ENCODE measurements at regions not wholly inside any gene's neighbourhood (a gene's known extent, or its start where the extent isn't known, plus 50 kb on each side); places are given as distances from the start of the nearest gene placed in this dataset.

DNA sequence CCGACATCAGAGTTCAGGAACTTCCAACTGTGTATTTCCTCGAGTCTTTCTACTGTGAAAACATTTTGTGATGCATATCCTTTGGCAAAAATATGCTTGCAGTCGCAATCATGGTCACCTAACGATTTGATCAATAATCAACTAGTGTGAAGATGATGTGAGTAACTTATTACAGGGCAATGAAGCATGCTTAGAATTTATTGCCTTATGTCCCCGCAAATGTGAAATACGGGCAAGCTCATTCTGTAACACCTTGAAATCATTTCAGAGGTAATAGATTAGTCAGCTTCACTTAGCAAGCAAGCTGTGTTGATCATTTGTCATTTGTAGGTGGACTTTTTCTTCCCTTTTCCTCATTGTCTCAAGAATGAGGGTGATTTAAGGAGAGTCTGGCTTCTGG lies 67.9 kb upstream of the DOK5 start:
- ChIA-PET CTCF (no interaction called here), POLR2A (no interaction called here)
- Histone ChIP-seq H3K9me3 (no peaks in the 10 kb centered on the region), H3K36me3 (replicated peaks in 1 of 2; ENCODE audit: control insufficient read depth in 1 of 2, insufficient read depth in 2 of 2, low read length in 1 of 2) (no peaks in the 10 kb centered on the region), H3K4me3 (ENCODE audit: low read depth in 2 of 2, low read length in 1 of 2) (no peak overlapping the region), H3K4me2 (no peak overlapping the region), H3K27ac (ENCODE audit: low read depth in 2 of 2, low read length in 1 of 2) (no peak overlapping the region), H3K4me1 (ENCODE audit: control insufficient read depth in 1 of 2, insufficient read depth in 2 of 2, low read depth in 1 of 2, low read length in 1 of 2) (no peaks in the 10 kb centered on the region), H3K9ac (no peak overlapping the region), H3K27me3 (ENCODE audit: insufficient read depth) (peaks cover 19% of the 10 kb centered on the region; the same call in 1 of the 2 replicates), H4K20me1 (ENCODE audit: insufficient read depth) (no peaks in the 10 kb centered on the region), H3K79me2 (ENCODE audit: insufficient read depth) (no peaks in the 10 kb centered on the region), H3K9me2 (no peaks in the 10 kb centered on the region; the same call in 1 of the 2 replicates), H3F3A (replicated peaks; ENCODE audit: insufficient read depth) (no peaks in the 10 kb centered on the region), H2AFZ (ENCODE audit: low read depth) (no peak overlapping the region)
- no peak for DNase-seq
- 8% methylated on average over 6 of the region's 6 CpGs for WGBS (ENCODE audit: low lambda C conversion rate)
- TF ChIP-seq FOXM1 (IDR thresholded peaks at IDR 0.05; ENCODE audit: low read depth) = no peak
- no peak for TF ChIP-seq POLR2AphosphoS5 (IDR thresholded peaks at IDR 0.05; ENCODE audit: low read depth, low read length)
- no peak for TF ChIP-seq JUND (IDR thresholded peaks at IDR 0.05)
- no peak for TF ChIP-seq RXRA (IDR thresholded peaks at IDR 0.05; ENCODE audit: borderline replicate concordance, low read depth)
- no peak for TF ChIP-seq NFIC (IDR thresholded peaks at IDR 0.05; ENCODE audit: borderline replicate concordance)
- no peak for TF ChIP-seq FOXJ3 (CRISPR knock-in tag; IDR thresholded peaks at IDR 0.05)
- TF ChIP-seq, protein P1, sequence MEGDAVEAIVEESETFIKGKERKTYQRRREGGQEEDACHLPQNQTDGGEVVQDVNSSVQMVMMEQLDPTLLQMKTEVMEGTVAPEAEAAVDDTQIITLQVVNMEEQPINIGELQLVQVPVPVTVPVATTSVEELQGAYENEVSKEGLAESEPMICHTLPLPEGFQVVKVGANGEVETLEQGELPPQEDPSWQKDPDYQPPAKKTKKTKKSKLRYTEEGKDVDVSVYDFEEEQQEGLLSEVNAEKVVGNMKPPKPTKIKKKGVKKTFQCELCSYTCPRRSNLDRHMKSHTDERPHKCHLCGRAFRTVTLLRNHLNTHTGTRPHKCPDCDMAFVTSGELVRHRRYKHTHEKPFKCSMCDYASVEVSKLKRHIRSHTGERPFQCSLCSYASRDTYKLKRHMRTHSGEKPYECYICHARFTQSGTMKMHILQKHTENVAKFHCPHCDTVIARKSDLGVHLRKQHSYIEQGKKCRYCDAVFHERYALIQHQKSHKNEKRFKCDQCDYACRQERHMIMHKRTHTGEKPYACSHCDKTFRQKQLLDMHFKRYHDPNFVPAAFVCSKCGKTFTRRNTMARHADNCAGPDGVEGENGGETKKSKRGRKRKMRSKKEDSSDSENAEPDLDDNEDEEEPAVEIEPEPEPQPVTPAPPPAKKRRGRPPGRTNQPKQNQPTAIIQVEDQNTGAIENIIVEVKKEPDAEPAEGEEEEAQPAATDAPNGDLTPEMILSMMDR (IDR thresholded peaks at IDR 0.05) = no peak
- TF ChIP-seq, protein P2, sequence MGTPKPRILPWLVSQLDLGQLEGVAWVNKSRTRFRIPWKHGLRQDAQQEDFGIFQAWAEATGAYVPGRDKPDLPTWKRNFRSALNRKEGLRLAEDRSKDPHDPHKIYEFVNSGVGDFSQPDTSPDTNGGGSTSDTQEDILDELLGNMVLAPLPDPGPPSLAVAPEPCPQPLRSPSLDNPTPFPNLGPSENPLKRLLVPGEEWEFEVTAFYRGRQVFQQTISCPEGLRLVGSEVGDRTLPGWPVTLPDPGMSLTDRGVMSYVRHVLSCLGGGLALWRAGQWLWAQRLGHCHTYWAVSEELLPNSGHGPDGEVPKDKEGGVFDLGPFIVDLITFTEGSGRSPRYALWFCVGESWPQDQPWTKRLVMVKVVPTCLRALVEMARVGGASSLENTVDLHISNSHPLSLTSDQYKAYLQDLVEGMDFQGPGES (IDR thresholded peaks at IDR 0.05; ENCODE audit: low read depth, low read length) = no peak
- no peak for TF ChIP-seq TEAD4 (IDR thresholded peaks at IDR 0.05; ENCODE audit: borderline replicate concordance, insufficient read depth)
- TF ChIP-seq, protein P3, sequence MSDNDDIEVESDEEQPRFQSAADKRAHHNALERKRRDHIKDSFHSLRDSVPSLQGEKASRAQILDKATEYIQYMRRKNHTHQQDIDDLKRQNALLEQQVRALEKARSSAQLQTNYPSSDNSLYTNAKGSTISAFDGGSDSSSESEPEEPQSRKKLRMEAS (IDR thresholded peaks at IDR 0.05; ENCODE audit: low read depth) = no peak
- no peak for TF ChIP-seq YY1 (IDR thresholded peaks at IDR 0.05; ENCODE audit: low read depth)
- TF ChIP-seq MXI1 (IDR thresholded peaks at IDR 0.05; ENCODE audit: low read depth, low read length) = no peak
- TF ChIP-seq ELF1 (IDR thresholded peaks at IDR 0.05) = no peak
- no peak for TF ChIP-seq GABPA (IDR thresholded peaks at IDR 0.05; ENCODE audit: low read depth)
- TF ChIP-seq, protein P4, sequence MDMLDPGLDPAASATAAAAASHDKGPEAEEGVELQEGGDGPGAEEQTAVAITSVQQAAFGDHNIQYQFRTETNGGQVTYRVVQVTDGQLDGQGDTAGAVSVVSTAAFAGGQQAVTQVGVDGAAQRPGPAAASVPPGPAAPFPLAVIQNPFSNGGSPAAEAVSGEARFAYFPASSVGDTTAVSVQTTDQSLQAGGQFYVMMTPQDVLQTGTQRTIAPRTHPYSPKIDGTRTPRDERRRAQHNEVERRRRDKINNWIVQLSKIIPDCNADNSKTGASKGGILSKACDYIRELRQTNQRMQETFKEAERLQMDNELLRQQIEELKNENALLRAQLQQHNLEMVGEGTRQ (IDR thresholded peaks at IDR 0.05; ENCODE audit: borderline replicate concordance, low read depth, low read length) = no peak
- no peak for TF ChIP-seq EP300 (IDR thresholded peaks at IDR 0.05; ENCODE audit: borderline replicate concordance in 1 of 2, low read depth in 1 of 2, low read length in 1 of 2)
- TF ChIP-seq EZH2phosphoT487 (IDR thresholded peaks at IDR 0.05; ENCODE audit: borderline replicate concordance, low read depth) = no peak
- TF ChIP-seq, protein P5, sequence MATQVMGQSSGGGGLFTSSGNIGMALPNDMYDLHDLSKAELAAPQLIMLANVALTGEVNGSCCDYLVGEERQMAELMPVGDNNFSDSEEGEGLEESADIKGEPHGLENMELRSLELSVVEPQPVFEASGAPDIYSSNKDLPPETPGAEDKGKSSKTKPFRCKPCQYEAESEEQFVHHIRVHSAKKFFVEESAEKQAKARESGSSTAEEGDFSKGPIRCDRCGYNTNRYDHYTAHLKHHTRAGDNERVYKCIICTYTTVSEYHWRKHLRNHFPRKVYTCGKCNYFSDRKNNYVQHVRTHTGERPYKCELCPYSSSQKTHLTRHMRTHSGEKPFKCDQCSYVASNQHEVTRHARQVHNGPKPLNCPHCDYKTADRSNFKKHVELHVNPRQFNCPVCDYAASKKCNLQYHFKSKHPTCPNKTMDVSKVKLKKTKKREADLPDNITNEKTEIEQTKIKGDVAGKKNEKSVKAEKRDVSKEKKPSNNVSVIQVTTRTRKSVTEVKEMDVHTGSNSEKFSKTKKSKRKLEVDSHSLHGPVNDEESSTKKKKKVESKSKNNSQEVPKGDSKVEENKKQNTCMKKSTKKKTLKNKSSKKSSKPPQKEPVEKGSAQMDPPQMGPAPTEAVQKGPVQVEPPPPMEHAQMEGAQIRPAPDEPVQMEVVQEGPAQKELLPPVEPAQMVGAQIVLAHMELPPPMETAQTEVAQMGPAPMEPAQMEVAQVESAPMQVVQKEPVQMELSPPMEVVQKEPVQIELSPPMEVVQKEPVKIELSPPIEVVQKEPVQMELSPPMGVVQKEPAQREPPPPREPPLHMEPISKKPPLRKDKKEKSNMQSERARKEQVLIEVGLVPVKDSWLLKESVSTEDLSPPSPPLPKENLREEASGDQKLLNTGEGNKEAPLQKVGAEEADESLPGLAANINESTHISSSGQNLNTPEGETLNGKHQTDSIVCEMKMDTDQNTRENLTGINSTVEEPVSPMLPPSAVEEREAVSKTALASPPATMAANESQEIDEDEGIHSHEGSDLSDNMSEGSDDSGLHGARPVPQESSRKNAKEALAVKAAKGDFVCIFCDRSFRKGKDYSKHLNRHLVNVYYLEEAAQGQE (IDR thresholded peaks at IDR 0.05; ENCODE audit: low read depth, low read length) = no peak

All from SK-N-SH (cell line).